Hepatocyte (in vitro differentiated cells): ENCODE measurements at regions not wholly inside any gene's neighbourhood (a gene's known extent, or its start where the extent isn't known, plus 50 kb on each side); places are given as distances from the start of the nearest gene placed in this dataset.

Source experiments
- CTCF ChIP-seq: fragments of 200-600 bp; sonication (generic); IDR thresholded peaks from 2 replicates; pipeline ENCODE4 v1.5.1; 2016; ENCODE audit warnings: antibody characterized with exemption, mild to moderate bottlenecking; ENCODE audit not compliant: poor library complexity
- EZH2phosphoT487 ChIP-seq: fragments of 200-600 bp; sonication (generic); IDR thresholded peaks from one replicate; pipeline ENCODE4 v1.6.1; 2018; ENCODE audit warnings: antibody characterized with exemption, mild to moderate bottlenecking, low read depth, moderate library complexity; ENCODE audit not compliant: unreplicated experiment, severe bottlenecking

- no peak for TF ChIP-seq CTCF
- no peak for TF ChIP-seq EZH2phosphoT487
These were observed 460.5 kb downstream of the RPS24 start for GRCh38 chr10:78494179-78494578.
